HCT116 (cell line): ENCODE measurements at regions not wholly inside any gene's neighbourhood (a gene's known extent, or its start where the extent isn't known, plus 50 kb on each side); places are given as distances from the start of the nearest gene placed in this dataset.

ENCODE experiments used
- ATAC-seq: fragments of 200-7000 bp; cut with Tn5 transposase; 2 replicates; pipeline ENCODE4 v1.9.1; 2020; ENCODE audit warnings: mild to moderate bottlenecking, moderate library complexity
- BruUV-seq: library from RNA; stranded (reverse); fragments of 400-500 nt; replicated peaks from 2 replicates; lab custom pipeline; 2021; lab: Mats Ljungman, UMichigan
- CTCF ChIA-PET: fragments of 300-600 bp; sonication (Branson Sonifier 250); formaldehyde crosslinking; loops from one replicate; lab custom pipeline; 2021; ENCODE audit warnings: antibody characterized with exemption; lab: Charles Lee
- POLR2A ChIA-PET: fragments of 300-600, 350-600 bp; sonication (Branson Sonifier 250); formaldehyde crosslinking; loops from one replicate; lab custom pipeline; 2021; ENCODE audit warnings: antibody characterized with exemption; lab: Charles Lee
- RAD21 ChIA-PET, 2 experiments: fragments of 300-600 bp; sonication (Branson Sonifier 250); formaldehyde crosslinking; loops; one replicate each; lab custom pipeline; 2023; ENCODE audit warnings: low total read pairs in 2 of 2; ENCODE audit not compliant: uncharacterized antibody in 2 of 2, unreplicated experiment in 2 of 2, low non-redundant PET in 1 of 2; lab: Charles Lee
- DNase-seq: peaks from one replicate; pipeline ENCODE4 v3.0.0-alpha.2; 2010; ENCODE audit warnings: low read depth, low spot score
- H2AFZ ChIP-seq: fragments of 200-600 bp; shearing (Covaris generic), sonication (generic); 2 replicates; pipeline ENCODE4 v1.6.1; 2017; ENCODE audit warnings: low read depth, mixed run types, mixed read lengths, antibody characterized with exemption, low read length; ENCODE audit not compliant: poor library complexity, severe bottlenecking
- H3K27ac ChIP-seq: 2 replicates; pipeline ENCODE4 v1.5.1; 2012; ENCODE audit warnings: low read depth, low read length
- H3K27me3 ChIP-seq: fragments of 200-600 bp; sonication (generic); 2 replicates; pipeline ENCODE4 v1.6.1; 2016; ENCODE audit warnings: mixed run types, low read length, mixed read lengths; ENCODE audit not compliant: insufficient read depth
- H3K36me3 ChIP-seq, 2 experiments: fragments of 200-500 bp in 1 of 2; fragments of 200-600 bp in 1 of 2; sonication (Bioruptor generic) in 1 of 2; sonication (generic) in 1 of 2; 2 replicates each; pipeline versions ENCODE4 v1.5.1 to v1.6.1; 2014 to 2016; ENCODE audit warnings: low read length in 2 of 2, inconsistent platforms in 1 of 2, mixed read lengths in 1 of 2, mixed run types in 1 of 2; ENCODE audit not compliant: insufficient read depth in 2 of 2, control insufficient read depth in 1 of 2
- H3K4me1 ChIP-seq, 2 experiments: fragments of 200-600 bp in 1 of 2; sonication (generic) in 1 of 2; 2 replicates each; pipeline versions ENCODE4 v1.5.1 to v1.6.1; 2012 to 2017; ENCODE audit warnings: low read length in 2 of 2, inconsistent platforms in 1 of 2, mild to moderate bottlenecking in 1 of 2, mixed read lengths in 1 of 2, mixed run types in 1 of 2, moderate library complexity in 1 of 2; ENCODE audit not compliant: insufficient read depth in 2 of 2, control insufficient read depth in 1 of 2
- H3K4me2 ChIP-seq: fragments of 200-600 bp; sonication (generic); 2 replicates; pipeline ENCODE4 v1.6.1; 2017; ENCODE audit warnings: mixed run types, low read length, mixed read lengths
- H3K4me3 ChIP-seq, 2 experiments: fragments of 200-600 bp in 1 of 2; sonication (generic) in 1 of 2; replicated peaks in 1 of 2; 2 replicates each; pipeline ENCODE4 v1.5.1; 2011 to 2016; ENCODE audit warnings: low read length in 2 of 2, control low read depth in 1 of 2, low read depth in 1 of 2, mild to moderate bottlenecking in 1 of 2, mixed read lengths in 1 of 2, mixed run types in 1 of 2
- H3K79me2 ChIP-seq: fragments of 200-600 bp; sonication (generic); 2 replicates; pipeline ENCODE4 v1.6.1; 2017; ENCODE audit warnings: mild to moderate bottlenecking, mixed run types, low read length, moderate library complexity, mixed read lengths; ENCODE audit not compliant: insufficient read depth
- H3K9ac ChIP-seq: fragments of 200-600 bp; sonication (generic); 2 replicates; pipeline ENCODE4 v1.6.1; 2016; ENCODE audit warnings: low read length, mixed read lengths
- H3K9me2 ChIP-seq: fragments of 200-600 bp; sonication (generic), shearing (Covaris generic); 2 replicates; pipeline ENCODE4 v1.6.1; 2017; ENCODE audit warnings: mixed run types, mild to moderate bottlenecking, moderate library complexity; ENCODE audit not compliant: insufficient read depth
- H3K9me3 ChIP-seq, 2 experiments: fragments of 200-500 bp in 1 of 2; fragments of 200-600 bp in 1 of 2; sonication (Bioruptor generic) in 1 of 2; sonication (generic) in 1 of 2; 2 replicates each; pipeline ENCODE4 v1.6.1; 2014 to 2017; ENCODE audit warnings: low read length in 2 of 2, mixed read lengths in 2 of 2, inconsistent platforms in 1 of 2, low read depth in 1 of 2, mild to moderate bottlenecking in 1 of 2, mixed run types in 1 of 2, moderate library complexity in 1 of 2; ENCODE audit not compliant: control insufficient read depth in 1 of 2, insufficient read depth in 1 of 2
- H4K20me1 ChIP-seq: fragments of 200-600 bp; sonication (generic), shearing (Covaris generic); 2 replicates; pipeline ENCODE4 v1.6.1; 2017; ENCODE audit warnings: mixed run types, mild to moderate bottlenecking, moderate library complexity; ENCODE audit not compliant: insufficient read depth
- CBX3 ChIP-seq: IDR thresholded peaks from 2 replicates; pipeline ENCODE4 v1.6.1; 2012; ENCODE audit warnings: low read depth
- CEBPB ChIP-seq: IDR thresholded peaks from 2 replicates; pipeline ENCODE4 v1.6.1; 2012; ENCODE audit warnings: low read depth
- EGR1 ChIP-seq: IDR thresholded peaks from 2 replicates; pipeline ENCODE4 v1.6.1; 2012; ENCODE audit warnings: low read depth
- EZH2phosphoT487 ChIP-seq: fragments of 200-600 bp; IDR thresholded peaks from 2 replicates; pipeline ENCODE4 v1.6.1; 2018; ENCODE audit warnings: antibody characterized with exemption, borderline replicate concordance
- FOSL1 ChIP-seq: IDR thresholded peaks from 2 replicates; pipeline ENCODE4 v1.6.1; 2012; ENCODE audit warnings: low read depth
- JUND ChIP-seq: IDR thresholded peaks from 2 replicates; pipeline ENCODE4 v1.6.1; 2012
- POLR2AphosphoS5 ChIP-seq: IDR thresholded peaks from 2 replicates; pipeline ENCODE4 v1.6.1; 2011; ENCODE audit warnings: mild to moderate bottlenecking, low read depth, low read length, moderate library complexity
- RAD21 ChIP-seq: IDR thresholded peaks from 2 replicates; pipeline ENCODE4 v1.6.1; 2012; ENCODE audit warnings: low read depth, mild to moderate bottlenecking
- SP1 ChIP-seq: IDR thresholded peaks from 2 replicates; pipeline ENCODE4 v1.6.1; 2012; ENCODE audit warnings: low read depth
- SRF ChIP-seq: IDR thresholded peaks from 2 replicates; pipeline ENCODE4 v1.6.1; 2012; ENCODE audit warnings: low read depth
- YY1 ChIP-seq: IDR thresholded peaks from 2 replicates; pipeline ENCODE4 v1.6.1; 2011; ENCODE audit warnings: low read length, low read depth, moderate library complexity, mild to moderate bottlenecking; ENCODE audit not compliant: insufficient replicate concordance; ENCODE audit errors: extremely low read depth
- ZFX ChIP-seq: fragments of 450-650 bp; IDR thresholded peaks from 2 replicates; pipeline ENCODE4 v1.6.1; 2017
- intact Hi-C: fragments of 100-400 bp; cut with micrococcal nuclease; formaldehyde crosslinking; loops from 2 replicates; pipeline ENCODE4 v1.10.0; 2022
- TF ChIP-seq, protein P1 (sequence below): IDR thresholded peaks from 2 replicates; pipeline ENCODE4 v1.6.1; 2012
- TF ChIP-seq, protein P2 (sequence below), 3 experiments: fragments of 200-600 bp in 1 of 3; sonication (generic) in 1 of 3; IDR thresholded peaks in 2 of 3; conservative IDR thresholded peaks in 1 of 3; 2 replicates each; pipeline ENCODE4 v1.5.1; 2012 to 2017; ENCODE audit warnings: low read depth in 2 of 3, low read length in 2 of 3, antibody characterized with exemption in 1 of 3, borderline replicate concordance in 1 of 3, control low read depth in 1 of 3, mild to moderate bottlenecking in 1 of 3, mixed read lengths in 1 of 3, mixed run types in 1 of 3, moderate library complexity in 1 of 3; ENCODE audit not compliant: insufficient read depth in 1 of 3

DNA sequence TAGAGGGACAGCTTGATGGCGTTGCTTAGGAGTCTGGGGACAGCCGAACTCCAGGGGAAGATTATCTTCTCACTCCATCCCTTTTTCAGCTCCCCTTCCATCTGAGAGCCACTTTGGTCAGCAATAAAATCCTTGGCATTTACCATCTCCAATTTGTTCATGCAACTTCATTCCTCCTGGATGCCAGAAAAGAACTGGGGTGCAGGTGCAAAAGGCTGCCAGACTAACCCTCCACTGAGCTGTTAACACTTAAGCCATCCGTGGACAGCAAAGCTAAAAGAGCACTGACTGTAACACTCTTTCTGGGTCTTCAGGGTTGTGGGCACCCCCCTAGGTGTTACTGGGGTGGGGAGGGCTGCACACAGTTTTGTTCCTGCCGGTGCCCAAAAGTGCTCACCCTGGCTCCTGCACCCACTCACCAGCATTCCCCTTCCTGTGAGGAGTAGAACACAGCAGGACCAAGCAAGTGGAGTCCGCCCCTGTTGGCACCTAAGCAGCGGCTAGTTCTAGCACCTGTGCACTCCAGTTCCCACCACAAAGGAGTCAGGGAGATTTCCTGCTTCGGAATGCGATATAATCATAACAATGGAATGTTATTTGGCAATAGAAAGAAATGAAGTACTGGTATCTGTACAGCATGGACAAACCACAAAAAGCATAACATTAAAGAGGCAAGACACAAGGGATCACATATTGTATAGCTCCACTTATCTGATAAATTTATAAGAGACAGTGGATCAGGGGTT is 95.1 kb downstream of the NPY start:
- Histone ChIP-seq H4K20me1 (no peaks in the 10 kb centered on the region), H3K36me3 (no peaks in the 10 kb centered on the region), H3K4me3 (no peak overlapping the region), H3K9me2 (no peaks in the 10 kb centered on the region), H3K9ac (no peak overlapping the region), H3K9me3 (no peaks in the 10 kb centered on the region), H3K4me2 (peak overlapping the region; percentile 46), H3K79me2 (no peaks in the 10 kb centered on the region), H3K27me3 (no peaks in the 10 kb centered on the region), H3K4me1 (peaks cover 6 to 10% of the 10 kb centered on the region in 2 experiments; a peak in 3 of 4 replicates), H3K27ac (no peak overlapping the region), H2AFZ (no peak overlapping the region)
- CTCF ChIA-PET = no interaction called here
- RAD21 ChIA-PET = no interaction called here
- POLR2A ChIA-PET = no interaction called here
- no TSS peak for BruUV-seq
- peak; percentile 41 for DNase-seq
- ATAC-seq = peak; percentile 89
- TF ChIP-seq FOSL1 = 0 out of 2 replicates have a peak, but pooled peaks have one; percentile 29
- TF ChIP-seq YY1 = no peak
- TF ChIP-seq CEBPB = peak; percentile 74
- peak; percentile 37; the same call in 1 of the 2 replicates for TF ChIP-seq JUND
- TF ChIP-seq SP1 = peak; percentile 37; the same call in 1 of the 2 replicates
- 0 out of 2 replicates have a peak, but pooled peaks have one; percentile 14 for TF ChIP-seq CBX3
- TF ChIP-seq, protein P1, sequence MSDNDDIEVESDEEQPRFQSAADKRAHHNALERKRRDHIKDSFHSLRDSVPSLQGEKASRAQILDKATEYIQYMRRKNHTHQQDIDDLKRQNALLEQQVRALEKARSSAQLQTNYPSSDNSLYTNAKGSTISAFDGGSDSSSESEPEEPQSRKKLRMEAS = no peak
- intact Hi-C loops = no loop called here

DNA sequence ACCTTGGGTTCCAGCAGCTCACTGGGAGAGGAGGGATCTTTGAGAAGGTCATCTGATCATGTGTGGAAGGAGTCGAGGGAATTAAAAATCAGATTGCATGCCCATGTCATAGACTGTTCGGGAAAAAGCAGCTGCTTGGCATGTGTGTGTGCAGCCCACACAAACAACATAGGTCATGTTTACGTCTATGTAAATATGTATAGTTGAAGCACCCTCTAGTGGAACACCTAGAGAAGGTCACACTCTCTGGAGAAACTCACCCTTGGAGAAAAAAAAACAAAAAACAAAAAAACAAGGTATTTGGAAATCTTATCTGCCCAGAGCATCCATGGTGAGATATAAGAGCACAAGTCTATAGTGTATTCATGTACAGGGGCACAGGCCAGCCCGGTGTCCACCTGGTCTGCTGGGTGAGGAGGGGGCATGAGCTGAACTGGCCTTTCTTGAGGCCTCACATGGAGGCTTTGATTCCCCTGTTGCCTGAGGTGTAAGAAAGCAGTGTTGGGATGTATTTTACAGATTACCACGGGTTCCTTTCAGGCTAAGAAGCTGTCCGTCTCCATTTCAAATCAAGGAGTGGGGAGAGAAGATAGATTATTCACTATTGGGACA is 98.0 kb downstream of the NPY start:
- no TSS peak for BruUV-seq
- Histone ChIP-seq H3K4me1 (peaks cover 6 to 10% of the 10 kb centered on the region in 2 experiments; a peak in 3 of 4 replicates), H3K9ac (no peak overlapping the region), H3K27ac (no peak overlapping the region), H4K20me1 (no peaks in the 10 kb centered on the region), H3K9me3 (no peaks in the 10 kb centered on the region), H3K9me2 (no peaks in the 10 kb centered on the region), H3K27me3 (no peaks in the 10 kb centered on the region), H3K79me2 (no peaks in the 10 kb centered on the region), H3K4me3 (no peak overlapping the region), H3K4me2 (no peak overlapping the region), H2AFZ (no peak overlapping the region), H3K36me3 (no peaks in the 10 kb centered on the region)
- intact Hi-C loops = loop anchor here (1.0 to 5.0 kb wide), 5 partner anchors 92 to 810 kb away; no protein-coding TSS in a partner anchor
- ChIA-PET CTCF (interaction anchor here (0.6 to 2.6 kb wide), 8 partner anchors 9 to 1821 kb away, joined by 3 to 14 read pairs (median 6); no protein-coding TSS in a partner anchor), RAD21 (interaction anchor here (0.8 to 1.2 kb wide), 2 partner anchors 64 to 92 kb away, joined by 3 to 6 read pairs; no protein-coding TSS in a partner anchor), POLR2A (no interaction called here)
- ATAC-seq (peak; percentile 82), DNase-seq (peak; percentile 10)
- TF ChIP-seq SRF (no peak), JUND (no peak), CBX3 (no peak), FOSL1 (no peak), EGR1 (no peak), YY1 (no peak), EZH2phosphoT487 (no peak), POLR2AphosphoS5 (no peak), ZFX (no peak), RAD21 (peak; percentile 72)
- TF ChIP-seq, protein P2, sequence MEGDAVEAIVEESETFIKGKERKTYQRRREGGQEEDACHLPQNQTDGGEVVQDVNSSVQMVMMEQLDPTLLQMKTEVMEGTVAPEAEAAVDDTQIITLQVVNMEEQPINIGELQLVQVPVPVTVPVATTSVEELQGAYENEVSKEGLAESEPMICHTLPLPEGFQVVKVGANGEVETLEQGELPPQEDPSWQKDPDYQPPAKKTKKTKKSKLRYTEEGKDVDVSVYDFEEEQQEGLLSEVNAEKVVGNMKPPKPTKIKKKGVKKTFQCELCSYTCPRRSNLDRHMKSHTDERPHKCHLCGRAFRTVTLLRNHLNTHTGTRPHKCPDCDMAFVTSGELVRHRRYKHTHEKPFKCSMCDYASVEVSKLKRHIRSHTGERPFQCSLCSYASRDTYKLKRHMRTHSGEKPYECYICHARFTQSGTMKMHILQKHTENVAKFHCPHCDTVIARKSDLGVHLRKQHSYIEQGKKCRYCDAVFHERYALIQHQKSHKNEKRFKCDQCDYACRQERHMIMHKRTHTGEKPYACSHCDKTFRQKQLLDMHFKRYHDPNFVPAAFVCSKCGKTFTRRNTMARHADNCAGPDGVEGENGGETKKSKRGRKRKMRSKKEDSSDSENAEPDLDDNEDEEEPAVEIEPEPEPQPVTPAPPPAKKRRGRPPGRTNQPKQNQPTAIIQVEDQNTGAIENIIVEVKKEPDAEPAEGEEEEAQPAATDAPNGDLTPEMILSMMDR (IDR thresholded peaks at IDR 0.05 in 2 of 3, conservative IDR thresholded peaks at IDR 0.05 in 1 of 3; ENCODE audit: borderline replicate concordance in 1 of 3, insufficient read depth in 1 of 3, low read depth in 2 of 3, low read length in 2 of 3) = peak; percentile 49 to 69 (median 67); a peak in 5 of 6 replicates
- TF ChIP-seq, protein P1 = no peak
